Stimulated activated naive CD8-positive, alpha-beta T cell treated with anti-CD3 and anti-CD28 coated beads, Interleukin-15, Interleukin-2, amounts not matched to agents 100 U/mL and 50 U/mL, for 24 hours (primary cell): ENCODE measurements at regions not wholly inside any gene's neighbourhood (a gene's known extent, or its start where the extent isn't known, plus 50 kb on each side); places are given as distances from the start of the nearest gene placed in this dataset.
"Not testable (repeated sequence)": the region's sequence is repeated elsewhere in the genome, so short reads cannot be mapped to it uniquely, and the experiment has no call there.

Experiments
- ATAC-seq: fragments of 150-1000 bp; cut with Tn5 transposase; one replicate; pipeline ENCODE4 v1.10.0; 2021
- DNase-seq: peaks from one replicate; pipeline ENCODE4 v3.0.0; 2021

DNA sequence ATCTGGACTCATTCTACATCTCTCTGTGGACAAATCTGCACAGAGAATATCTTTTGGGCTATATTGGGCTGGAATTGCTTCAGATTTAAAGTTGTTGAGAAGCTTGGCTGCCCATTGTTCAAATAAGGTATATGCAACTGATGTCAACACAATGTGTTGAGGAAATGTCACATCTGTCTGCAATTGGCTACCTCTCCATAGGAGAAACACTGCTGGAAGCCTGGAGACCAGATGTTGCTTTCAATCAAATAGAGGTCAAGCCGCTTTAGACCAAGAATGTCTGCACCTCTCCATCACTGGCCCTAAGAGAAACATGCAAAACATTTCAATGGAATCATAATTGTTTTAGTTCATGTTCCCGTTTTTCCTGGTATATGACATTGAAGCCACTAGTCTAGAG, 720.2 kb downstream of the SLC4A3 start:
- no peak for ATAC-seq
- DNase-seq, result no peak

DNA sequence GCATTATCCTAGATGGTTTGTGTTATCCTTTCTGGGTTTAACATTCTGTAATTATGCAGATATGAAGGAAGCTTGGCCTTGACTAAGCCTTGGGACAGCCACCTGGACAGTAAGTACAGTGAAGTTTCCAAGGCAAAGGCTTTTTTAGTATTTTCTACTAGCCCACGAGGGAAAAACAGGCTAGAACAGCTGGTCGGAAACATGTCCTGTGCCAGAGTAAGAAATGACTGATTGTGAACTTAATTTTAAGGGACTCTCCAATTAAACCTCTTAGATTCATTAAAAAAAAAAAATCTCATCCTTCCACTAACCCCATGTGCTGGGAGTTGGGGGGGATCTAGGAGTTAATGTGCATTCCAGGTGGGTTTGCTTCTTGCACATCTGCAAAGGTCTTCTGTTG, 720.8 kb downstream of the SLC4A3 start:
- no peak for ATAC-seq
- no peak for DNase-seq

DNA sequence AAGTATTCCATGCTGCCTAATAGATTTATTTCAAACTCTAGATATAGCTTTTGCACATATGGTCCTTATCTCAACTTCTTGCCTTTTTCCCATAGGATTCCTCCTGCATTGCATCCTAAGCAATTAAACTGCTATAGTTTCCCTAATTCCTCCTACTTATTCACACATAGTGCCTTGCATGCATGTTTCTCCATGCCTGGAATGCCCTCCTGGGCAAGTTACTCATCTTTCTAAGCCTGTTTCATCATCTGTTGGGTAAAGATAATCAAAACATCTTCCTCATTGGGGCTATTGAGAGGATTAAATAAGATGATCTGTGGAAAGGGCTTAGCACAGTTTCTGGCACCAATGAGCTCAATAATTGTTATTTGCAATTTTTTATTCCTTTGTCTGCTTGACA, 726.5 kb downstream of the SLC4A3 start:
- no peak for ATAC-seq
- DNase-seq, result no peak

DNA sequence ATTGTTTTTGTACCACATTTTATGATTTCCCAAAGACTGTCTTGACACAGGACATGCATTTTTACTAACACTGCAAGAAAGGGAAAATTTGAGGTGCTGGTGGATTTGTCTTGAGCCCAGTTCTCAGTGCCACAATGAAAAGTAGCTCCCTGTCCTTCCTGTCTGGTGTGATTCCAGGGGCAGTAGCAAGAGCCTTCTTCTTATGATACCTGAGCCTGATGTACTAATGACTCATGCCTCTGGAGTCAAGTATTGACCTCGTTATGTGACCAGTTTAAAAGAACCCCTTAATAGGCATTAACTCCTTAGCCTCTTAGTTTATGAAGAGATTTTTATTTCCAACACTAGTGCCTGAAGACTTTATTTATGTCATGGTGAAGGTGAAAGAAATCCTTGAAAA, 728.6 kb downstream of the SLC4A3 start:
- ATAC-seq, result no peak
- DNase-seq, result no peak

DNA sequence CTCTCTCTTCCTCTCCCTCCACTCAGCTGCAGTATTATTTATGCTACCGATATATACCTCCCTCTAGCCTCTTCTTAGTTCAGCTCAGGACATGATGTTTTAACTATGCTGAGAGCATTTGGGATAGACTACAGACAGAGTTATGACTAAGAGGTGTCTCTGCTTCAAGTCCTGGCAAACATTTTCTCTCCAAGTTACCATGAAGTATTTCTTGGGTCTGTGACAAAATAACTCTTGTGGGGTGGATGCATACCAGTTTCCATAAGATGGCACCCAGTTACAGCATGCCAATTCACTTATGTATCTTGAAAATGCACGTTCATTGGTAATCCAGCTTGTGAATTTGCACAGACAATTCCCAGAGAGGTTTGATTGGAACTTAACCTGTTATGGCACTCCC, 737.6 kb downstream of the SLC4A3 start:
- DNase-seq, result no peak
- ATAC-seq, result no peak

DNA sequence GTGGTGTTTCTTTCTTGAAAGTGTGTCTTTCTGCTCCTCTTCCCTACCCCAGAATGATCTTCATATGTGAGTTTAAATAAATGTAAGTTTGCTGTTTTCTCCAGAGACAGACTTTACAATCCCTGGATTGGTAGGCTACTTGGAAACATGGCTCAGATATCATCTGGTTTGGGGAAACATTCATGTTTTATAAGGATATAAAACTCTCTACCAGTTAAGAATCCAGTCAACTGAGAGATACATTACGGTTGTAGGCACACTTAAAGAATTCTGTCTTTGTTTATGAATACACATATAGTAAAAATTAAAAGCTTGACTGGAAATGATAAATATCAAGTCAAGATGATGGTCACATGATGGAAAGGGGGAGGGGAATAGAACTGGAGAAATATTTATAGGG, 739.3 kb downstream of the SLC4A3 start:
- DNase-seq (no peak), ATAC-seq (no peak)

DNA sequence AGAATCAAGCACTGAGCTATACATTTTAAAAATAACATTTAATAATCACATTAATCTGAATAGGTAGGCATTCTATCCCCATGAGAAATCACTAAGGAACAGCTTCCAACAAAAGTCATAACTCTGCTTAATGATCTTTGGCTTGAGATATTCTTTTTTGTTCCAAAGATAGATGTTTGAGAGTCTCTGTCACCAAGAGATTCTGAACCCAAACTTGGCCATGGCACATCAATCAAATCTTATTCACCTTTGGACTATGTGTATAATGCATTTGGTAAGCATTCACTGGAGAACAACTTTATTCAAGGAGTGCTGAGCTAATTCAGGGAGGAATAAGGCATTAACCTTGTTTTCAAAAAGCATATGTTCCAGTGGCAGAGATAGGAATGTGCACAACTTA, 743.3 kb downstream of the SLC4A3 start:
- ATAC-seq (no peak), DNase-seq (no peak)

DNA sequence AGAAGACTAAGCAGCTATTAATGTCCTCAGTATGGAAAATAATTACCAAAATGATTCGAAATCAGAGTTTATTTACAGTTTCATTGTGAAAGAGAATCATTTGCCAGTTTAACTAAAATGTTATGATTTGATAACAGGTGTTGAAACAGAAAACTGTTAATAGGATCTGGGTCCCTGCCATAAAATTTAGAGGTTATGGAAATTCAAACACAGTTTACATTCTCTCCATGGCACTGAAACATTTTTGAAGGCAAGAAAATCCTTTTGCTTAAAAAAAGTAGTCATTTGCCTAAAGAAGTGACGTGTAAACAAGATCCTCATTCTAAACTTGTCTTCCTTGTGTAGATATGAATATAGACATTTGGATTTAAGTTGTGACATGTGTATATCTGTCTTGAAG, 743.8 kb downstream of the SLC4A3 start:
- DNase-seq, result no peak
- no peak for ATAC-seq

DNA sequence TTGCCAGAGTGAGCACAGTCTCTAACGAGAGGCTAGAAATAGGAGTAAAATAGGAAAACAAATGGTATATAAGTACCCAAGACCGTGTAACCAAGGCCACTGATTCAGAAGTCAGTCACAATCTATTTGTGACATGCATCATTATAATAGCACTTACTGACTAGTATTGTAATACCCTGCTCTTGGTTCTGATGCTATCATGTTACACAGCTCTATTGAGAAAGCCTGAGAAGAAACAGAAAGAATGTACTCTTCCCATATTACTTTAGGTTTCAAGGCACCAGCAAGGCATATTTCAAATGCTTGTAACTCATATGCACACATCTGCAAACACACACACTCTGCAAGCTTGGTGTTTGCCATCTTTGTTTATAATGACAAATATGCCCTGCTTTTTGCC, 746.4 kb downstream of the SLC4A3 start:
- ATAC-seq (no peak), DNase-seq (no peak)

DNA sequence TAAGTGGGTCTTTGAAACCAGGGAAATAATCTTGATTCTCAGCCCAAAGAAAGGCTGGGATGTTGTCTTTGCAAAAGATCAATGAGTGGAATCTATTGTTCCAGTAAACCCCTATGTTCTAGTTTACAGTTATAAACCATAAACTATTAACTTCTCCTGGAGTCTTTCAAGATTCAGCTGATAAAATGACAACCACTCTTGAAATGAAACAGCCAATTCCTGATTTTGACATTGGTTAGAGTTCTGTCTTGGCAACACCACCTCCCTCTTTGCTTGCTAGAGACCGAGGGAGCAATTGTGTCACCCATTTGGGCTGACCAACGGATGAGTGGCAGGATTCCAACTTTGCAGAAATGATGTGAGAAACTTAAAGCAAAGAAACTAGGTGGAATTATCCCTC, 746.9 kb downstream of the SLC4A3 start:
- no peak for DNase-seq
- ATAC-seq, result no peak

DNA sequence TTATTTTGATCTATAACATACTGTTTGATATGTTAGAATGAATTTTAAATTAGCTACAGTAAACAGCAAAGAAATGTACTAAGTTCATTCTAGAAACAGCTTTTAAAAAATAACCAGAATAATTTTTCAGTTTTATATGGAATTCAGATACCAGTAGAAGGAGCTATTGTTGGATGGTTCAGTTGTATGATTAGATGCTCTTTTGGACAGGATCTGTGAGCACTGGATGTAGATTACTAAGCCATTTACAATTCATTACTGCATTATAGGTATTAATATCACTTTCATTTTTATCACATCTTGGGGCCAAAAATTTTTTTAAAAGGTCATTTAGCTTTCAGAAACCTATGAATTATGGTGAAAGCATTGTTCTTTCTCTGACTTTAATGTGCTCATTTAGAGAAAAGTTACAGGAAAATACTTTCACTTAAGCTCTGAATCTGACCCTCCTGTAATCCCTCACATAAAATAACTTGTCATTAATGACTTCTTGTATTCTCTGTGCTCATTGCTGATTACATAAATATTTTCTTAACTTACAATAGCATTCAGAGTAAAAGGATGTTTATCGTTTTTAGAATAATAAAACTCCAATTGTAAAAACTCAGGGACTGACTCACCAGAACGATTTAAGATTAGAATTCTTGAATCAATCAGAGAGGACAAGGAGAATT, 750.2 kb downstream of the SLC4A3 start:
- ATAC-seq, result no peak
- DNase-seq, result no peak

DNA sequence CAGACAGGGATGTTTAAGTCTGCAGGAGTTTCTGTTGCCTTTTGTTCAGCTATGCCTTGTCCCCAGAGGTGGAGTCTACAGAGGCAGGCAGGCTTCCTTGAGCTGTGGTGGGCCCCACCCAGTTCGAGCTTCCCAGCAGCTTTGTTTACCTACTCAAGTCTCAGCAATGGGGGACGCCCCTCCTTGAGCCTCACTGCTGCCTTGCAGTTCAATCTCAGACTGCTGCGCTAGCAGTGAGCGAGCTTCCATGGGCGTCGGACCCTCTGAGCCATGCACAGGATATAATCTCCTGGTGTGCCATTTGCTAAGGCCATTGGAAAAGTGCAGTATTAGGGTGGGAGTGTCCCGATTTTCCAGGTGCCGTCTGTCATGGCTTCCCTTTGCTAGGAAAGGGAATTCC, 760.3 kb downstream of the SLC4A3 start:
- not testable (repeated sequence) for DNase-seq, ATAC-seq

DNA sequence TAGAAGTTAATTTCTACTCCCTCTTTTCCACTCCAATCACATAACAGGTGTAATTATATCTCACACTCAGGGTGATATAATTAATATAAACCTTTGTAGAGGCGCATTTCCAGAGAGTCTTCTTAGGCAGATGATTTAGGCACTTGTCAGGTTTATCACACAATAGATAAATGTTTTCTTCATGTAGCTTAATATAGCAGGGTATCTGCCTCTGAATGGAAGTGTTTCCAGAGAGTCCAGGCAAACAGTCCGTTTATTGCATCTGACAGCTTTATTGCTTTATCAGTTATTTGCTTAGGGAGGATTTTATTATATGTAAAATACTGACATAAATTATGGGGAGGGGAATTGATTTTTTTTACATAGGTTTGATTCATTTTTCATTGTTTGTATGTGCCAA, 766.3 kb downstream of the SLC4A3 start:
- DNase-seq (no peak), ATAC-seq (no peak)

DNA sequence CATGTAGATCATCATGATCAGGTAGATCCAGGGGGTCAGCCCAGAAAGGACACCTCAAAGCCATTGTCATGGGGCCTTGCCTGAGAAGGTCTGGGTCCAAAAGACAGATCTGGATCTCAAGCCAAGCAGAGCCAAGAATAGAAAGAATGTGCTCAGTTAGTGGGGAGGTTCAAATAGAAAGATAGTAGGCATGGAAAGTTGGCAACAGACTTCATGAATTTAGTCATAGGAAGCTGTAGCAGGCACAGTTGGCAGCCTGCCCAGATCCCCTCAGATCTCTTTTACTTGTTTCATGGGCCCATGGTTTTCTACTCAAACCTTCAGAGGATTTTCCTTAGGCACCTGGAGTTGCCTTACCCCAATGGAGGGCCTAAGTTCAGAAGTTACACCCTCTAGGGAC, 767.0 kb downstream of the SLC4A3 start:
- no peak for ATAC-seq
- no peak for DNase-seq

DNA sequence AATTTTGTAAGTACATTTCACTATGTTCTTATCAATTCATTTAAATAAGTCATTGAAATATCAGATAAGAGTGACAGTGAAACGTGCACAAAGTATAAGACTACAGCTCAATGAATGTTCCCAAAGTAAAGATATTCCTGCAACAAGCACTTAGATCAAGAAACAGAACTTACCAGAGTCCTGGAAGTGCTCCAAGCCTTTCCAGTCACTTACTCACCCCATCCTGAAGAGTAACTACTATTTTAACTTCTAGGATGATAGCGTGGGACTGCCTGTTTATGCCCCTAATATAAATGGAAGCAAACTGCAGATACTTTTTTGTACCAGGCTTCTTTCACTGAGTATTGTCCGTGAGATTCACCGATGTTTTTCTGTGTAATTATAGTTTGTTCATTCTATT, 768.9 kb downstream of the SLC4A3 start:
- ATAC-seq, result no peak
- DNase-seq, result no peak

DNA sequence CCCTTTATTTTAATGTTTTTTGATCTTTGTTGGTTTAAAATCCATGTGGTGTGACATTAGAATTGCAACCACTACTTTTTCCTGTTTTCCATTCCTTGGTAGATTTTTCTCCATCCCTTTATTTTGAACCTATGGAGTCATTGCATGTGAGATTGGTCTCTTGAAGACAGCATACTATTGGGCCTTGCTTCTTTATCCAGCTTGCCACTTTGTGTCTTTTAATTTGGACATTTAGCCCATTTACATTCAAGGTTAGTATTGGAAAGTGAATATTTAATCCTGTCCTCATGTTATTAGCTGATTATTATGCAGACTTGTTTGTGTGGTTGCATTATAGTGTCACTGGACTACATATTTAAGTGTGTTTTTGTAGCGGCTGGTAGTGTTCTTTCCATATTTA, 782.9 kb downstream of the SLC4A3 start:
- ATAC-seq, result no peak

DNA sequence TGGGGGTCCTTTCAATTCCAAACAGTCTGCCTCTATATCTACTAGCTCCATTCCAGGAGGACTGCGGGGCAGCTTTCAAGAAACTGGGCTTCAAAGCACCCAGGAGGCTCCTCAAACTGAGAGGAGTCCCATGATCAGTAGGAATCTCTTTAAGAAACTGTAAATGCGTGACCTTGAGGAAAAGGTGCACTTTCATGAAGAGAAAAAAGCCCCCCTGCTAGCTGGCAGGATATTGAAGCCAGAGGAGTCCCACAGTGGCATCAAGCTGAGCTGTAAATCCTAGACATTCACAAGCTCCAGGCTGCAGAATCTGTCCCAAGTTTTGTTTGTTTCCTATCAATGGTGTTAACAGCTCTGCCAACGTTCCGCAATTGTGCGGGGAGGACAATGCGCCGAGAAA, 790.1 kb downstream of the SLC4A3 start:
- ATAC-seq (no peak), DNase-seq (no peak)

More for the DNA sequence above, 782.9 kb downstream of the SLC4A3 start:
- DNase-seq, result no peak

DNA sequence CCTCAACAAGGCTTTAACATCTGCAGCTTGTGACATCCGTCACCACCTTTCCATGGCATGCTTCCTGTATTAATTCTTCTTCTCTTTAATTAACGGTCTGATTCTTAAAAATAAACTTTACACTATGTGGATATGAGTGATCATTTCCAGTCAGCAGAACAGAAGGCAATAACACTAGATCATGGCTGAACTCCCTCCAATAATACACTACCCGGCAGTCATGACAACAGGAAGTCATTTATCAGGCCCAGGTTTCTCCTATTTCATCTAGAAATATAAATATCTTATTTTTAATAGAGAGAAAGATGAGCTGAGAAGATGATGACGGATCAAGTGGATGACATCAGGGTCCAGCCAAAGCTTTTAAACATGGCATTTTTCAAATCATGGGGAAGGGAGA, 792.2 kb downstream of the SLC4A3 start:
- ATAC-seq (no peak), DNase-seq (no peak)

DNA sequence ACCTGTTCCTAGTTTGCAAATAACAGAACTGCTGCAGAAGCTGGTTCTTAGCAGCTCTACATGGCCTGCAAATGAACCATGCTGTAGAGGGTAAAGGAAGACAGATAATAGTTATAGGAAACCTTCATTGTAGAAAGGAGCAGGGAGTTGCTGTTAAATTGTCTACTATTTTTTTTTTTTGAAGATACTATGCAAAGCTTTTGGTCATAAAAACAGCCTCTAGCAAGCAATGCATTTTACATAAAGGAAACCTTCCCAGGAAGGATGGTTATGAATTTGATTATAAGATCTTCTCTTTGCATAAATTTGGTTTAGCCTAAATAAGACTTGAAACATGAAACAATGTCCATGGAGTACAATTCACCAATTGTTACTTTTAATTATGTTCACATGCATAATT, 793.4 kb downstream of the SLC4A3 start:
- DNase-seq, result no peak
- ATAC-seq, result no peak

DNA sequence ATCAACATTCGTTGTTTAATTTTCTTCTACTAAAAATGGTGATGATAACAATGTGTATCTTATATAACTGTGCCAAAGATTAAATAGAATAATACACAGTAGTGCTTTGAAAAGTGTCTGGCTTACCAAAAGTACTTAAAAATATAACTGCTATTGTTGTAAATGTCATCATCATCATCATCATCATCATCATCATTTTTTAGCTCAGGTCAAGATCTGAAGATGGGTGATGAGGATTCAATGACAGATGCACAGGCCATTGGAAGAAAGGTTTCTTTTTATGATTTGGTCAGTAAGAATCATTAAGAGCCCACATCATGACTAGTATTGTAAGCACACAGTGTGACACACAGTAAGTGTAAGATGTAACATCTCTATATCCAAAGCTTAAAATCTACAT, 795.2 kb downstream of the SLC4A3 start:
- no peak for ATAC-seq

DNA sequence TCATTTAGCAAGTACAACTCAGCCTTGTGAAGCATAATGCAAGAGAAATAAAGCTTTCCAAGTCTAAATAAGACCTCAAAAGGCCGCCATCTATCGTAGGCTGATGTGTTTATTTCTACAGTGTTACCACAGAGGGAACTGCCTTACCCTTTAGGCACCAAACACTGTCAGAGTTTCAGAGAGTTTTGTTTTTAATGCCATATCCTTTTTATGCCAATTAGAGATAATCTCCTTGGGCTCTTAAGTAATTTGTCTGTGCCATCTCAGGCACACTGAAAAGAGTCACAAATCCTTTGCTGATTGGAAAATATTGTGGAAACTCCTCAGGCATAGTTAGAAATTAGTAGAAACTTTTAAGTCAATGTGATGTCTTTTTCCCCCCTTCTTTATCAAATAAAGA, 797.1 kb downstream of the SLC4A3 start:
- DNase-seq (no peak), ATAC-seq (no peak)

More for the DNA sequence above, 795.2 kb downstream of the SLC4A3 start:
- no peak for DNase-seq

DNA sequence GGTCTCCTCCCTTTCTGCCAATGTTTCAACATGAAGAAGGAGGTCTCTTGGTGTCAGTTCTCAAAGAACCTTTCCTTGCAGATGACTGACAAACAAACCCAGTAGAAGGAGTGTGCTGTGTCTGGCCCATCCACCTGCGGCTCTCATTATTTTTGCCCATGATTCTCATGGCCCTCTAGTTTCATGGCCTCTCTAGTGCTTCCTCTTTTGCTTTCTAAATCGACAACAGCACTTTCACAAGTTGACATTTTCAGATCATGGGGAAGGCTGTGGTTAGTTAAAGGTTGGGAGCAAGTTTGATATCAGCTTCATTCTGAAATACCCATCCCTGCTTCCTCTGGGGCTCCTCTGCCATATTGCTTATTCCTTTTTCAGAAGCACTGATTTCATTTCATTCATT, 805.2 kb downstream of the SLC4A3 start:
- DNase-seq (no peak), ATAC-seq (no peak)

DNA sequence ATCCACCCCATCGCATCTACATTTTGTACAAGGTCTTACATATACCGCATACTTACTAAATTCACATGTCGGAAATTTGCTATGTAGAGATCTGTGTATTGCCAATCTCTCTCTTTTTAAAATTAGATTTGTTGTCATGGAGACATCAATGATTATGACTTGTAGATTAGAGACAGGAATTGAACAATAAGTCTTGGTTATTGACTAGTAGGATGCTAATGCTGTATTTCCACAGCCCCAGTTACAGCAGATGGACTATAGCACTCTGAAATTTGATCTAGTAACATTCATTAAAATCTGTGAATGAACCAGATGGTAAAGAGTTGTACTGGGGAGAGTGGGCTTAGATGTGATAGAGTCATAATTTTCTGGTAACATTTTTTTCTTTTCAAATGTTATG, 805.7 kb downstream of the SLC4A3 start:
- ATAC-seq (no peak), DNase-seq (no peak)

DNA sequence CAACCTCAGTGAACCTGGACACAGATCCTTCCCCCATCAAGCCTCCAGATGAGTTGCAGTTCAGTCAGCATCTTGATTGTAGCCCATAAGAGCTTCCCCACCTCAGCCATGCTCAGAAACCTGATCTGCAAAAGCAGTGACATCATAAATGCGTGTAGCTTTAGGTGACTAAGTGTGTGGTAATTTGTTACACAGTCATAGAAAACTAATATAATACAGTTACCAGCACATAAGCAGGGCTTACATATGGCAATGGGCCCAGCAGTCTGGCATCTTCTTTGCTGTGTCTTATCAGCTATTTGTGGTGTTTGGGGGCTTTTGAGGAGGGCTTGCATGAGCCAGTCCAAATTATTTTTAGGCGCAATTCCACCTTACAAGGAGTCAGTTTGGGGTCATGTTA, 807.0 kb downstream of the SLC4A3 start:
- DNase-seq (no peak), ATAC-seq (no peak)

DNA sequence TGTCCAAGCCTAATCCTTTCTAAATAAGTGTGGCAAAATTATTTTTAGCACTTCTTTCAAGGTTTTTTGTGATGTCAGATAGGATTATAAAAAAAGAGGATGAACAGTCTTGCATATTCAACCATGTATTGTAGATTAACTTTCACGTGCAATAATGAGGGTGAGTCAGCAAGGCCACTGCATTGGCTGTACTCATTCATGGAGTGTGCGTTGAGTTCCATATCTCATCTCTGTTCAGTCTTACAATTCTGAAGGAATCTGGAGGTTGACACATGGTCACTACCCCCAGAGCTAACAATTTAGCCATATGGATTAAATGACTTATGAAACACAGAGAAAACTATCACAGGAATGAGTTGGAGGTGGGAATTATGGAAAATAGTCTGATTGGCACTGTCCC, 810.5 kb downstream of the SLC4A3 start:
- no peak for ATAC-seq
- no peak for DNase-seq
